ENCODE measurements at regions not wholly inside any gene's neighbourhood (a gene's known extent, or its start where the extent isn't known, plus 50 kb on each side); places are given as distances from the start of the nearest gene placed in this dataset.

GRCh38 chr17:71628306-71628705 lies 492.5 kb upstream of the SOX9 start:
- Histone ChIP-seq H3K4me1 (no peaks in the 10 kb centered on the region), H3K27ac (no peak overlapping the region), H3K9me3 (no peaks in the 10 kb centered on the region), H3K36me3 (no peaks in the 10 kb centered on the region), H3K27me3 (no peaks in the 10 kb centered on the region), H3K4me3 (no peak overlapping the region)
- DNase-seq (ENCODE audit: extremely low spot score in 2 of 2): no peak
- intact Hi-C loops (cut with DNase I): no loop called here
- TF ChIP-seq CTCF (IDR thresholded peaks at IDR 0.05) (no peak), POLR2A (IDR thresholded peaks at IDR 0.05) (no peak), POLR2AphosphoS5 (IDR thresholded peaks at IDR 0.05; ENCODE audit: insufficient read depth in 1 of 2, low read depth in 1 of 2) (no peak)

GRCh38 chr17:71631483-71631882 lies 489.3 kb upstream of the SOX9 start:
- Histone ChIP-seq H3K9me3 (no peaks in the 10 kb centered on the region), H3K4me1 (no peaks in the 10 kb centered on the region), H3K4me3 (no peak overlapping the region), H3K27me3 (no peaks in the 10 kb centered on the region), H3K27ac (no peak overlapping the region), H3K36me3 (no peaks in the 10 kb centered on the region)
- intact Hi-C loops (cut with DNase I): loop anchor here (5.0 kb wide), 1 partner anchor 1624 kb away; no protein-coding TSS in a partner anchor
- TF ChIP-seq POLR2A (IDR thresholded peaks at IDR 0.05) (no peak), CTCF (IDR thresholded peaks at IDR 0.05) (no peak), POLR2AphosphoS5 (IDR thresholded peaks at IDR 0.05; ENCODE audit: insufficient read depth in 1 of 2, low read depth in 1 of 2) (no peak)
- no peak for DNase-seq (ENCODE audit: extremely low spot score in 2 of 2)

GRCh38 chr17:71632328-71632727 lies 488.5 kb upstream of the SOX9 start:
- Histone ChIP-seq H3K4me3 (no peak overlapping the region), H3K4me1 (no peaks in the 10 kb centered on the region), H3K9me3 (no peaks in the 10 kb centered on the region), H3K36me3 (no peaks in the 10 kb centered on the region), H3K27ac (no peak overlapping the region), H3K27me3 (no peaks in the 10 kb centered on the region)
- DNase-seq (ENCODE audit: extremely low spot score in 2 of 2): no peak
- intact Hi-C loops (cut with DNase I): loop anchor here (5.0 kb wide), 1 partner anchor 1625 kb away; no protein-coding TSS in a partner anchor
- no peak for TF ChIP-seq POLR2AphosphoS5 (IDR thresholded peaks at IDR 0.05; ENCODE audit: insufficient read depth in 1 of 2, low read depth in 1 of 2)
- no peak for TF ChIP-seq POLR2A (IDR thresholded peaks at IDR 0.05)
- no peak for TF ChIP-seq CTCF (IDR thresholded peaks at IDR 0.05)

GRCh38 chr17:71633391-71633849 lies 487.4 kb upstream of the SOX9 start:
- Histone ChIP-seq H3K27me3 (no peaks in the 10 kb centered on the region), H3K27ac (no peak overlapping the region), H3K4me1 (no peaks in the 10 kb centered on the region), H3K36me3 (no peaks in the 10 kb centered on the region), H3K4me3 (no peak overlapping the region), H3K9me3 (no peaks in the 10 kb centered on the region)
- DNase-seq (ENCODE audit: extremely low spot score in 2 of 2): no peak
- intact Hi-C loops (cut with DNase I): loop anchor here (5.0 kb wide), 1 partner anchor 1626 kb away; no protein-coding TSS in a partner anchor
- TF ChIP-seq POLR2AphosphoS5 (IDR thresholded peaks at IDR 0.05; ENCODE audit: insufficient read depth in 1 of 2, low read depth in 1 of 2) (peak in 1 of 2 donors; percentile 70), CTCF (IDR thresholded peaks at IDR 0.05) (no peak), POLR2A (IDR thresholded peaks at IDR 0.05) (no peak)

- intact Hi-C loops (cut with DNase I): loop anchor here (5.0 kb wide), 1 partner anchor 1627 kb away; no protein-coding TSS in a partner anchor
- no peak overlapping the region for H3K4me3 ChIP-seq
- no peak for DNase-seq (ENCODE audit: extremely low spot score in 2 of 2)
- no peak overlapping the region for H3K27ac ChIP-seq
- H3K36me3 ChIP-seq: no peaks in the 10 kb centered on the region
- no peaks in the 10 kb centered on the region for H3K9me3 ChIP-seq
- H3K4me1 ChIP-seq: no peaks in the 10 kb centered on the region
- TF ChIP-seq POLR2AphosphoS5 (IDR thresholded peaks at IDR 0.05; ENCODE audit: insufficient read depth in 1 of 2, low read depth in 1 of 2) (no peak), POLR2A (IDR thresholded peaks at IDR 0.05) (no peak), CTCF (IDR thresholded peaks at IDR 0.05) (no peak)
- no peaks in the 10 kb centered on the region for H3K27me3 ChIP-seq
Measured at GRCh38 chr17:71634376-71634775, 486.4 kb upstream of the SOX9 start.

Data from vagina (tissue), 2 donors.